DMS 273 treated with DMSO at 0.1 percent for 48 hours (cell line): ENCODE measurements at regions not wholly inside any gene's neighbourhood (a gene's known extent, or its start where the extent isn't known, plus 50 kb on each side); places are given as distances from the start of the nearest gene placed in this dataset.
"Not testable (repeated sequence)": the region's sequence is repeated elsewhere in the genome, so short reads cannot be mapped to it uniquely, and the experiment has no call there.

Experiments
- DNase-seq: peaks from one replicate; lab custom pipeline; 2025; lab: John Stamatoyannopoulos, UW

DNA sequence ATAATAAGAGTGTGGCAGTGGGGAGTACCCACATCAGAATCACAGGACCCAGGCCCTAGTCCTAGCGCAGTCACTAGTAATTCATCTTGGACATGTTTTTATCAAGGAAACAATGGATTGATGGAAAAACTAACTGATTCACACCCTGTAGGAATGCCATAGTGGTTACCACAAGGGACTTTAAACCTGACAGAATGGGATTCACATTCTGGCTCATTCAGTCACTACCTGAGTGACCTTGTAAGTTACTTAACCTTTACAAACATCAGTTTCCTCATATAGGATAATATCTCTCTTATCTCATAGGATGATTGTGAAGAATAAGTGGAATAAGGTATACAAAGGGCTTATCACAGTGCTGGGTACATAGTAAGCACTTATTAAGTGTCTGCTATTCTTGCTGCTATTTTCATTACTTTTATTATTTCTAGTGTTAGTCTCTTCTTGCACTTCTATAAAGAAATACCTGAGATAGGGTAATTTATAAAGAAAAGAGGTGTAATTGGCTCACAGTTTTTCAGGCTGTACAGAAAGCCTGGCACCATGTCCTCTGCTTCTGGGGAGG is 247.5 kb upstream of the KLF3 start:
- no peak for DNase-seq

DNA sequence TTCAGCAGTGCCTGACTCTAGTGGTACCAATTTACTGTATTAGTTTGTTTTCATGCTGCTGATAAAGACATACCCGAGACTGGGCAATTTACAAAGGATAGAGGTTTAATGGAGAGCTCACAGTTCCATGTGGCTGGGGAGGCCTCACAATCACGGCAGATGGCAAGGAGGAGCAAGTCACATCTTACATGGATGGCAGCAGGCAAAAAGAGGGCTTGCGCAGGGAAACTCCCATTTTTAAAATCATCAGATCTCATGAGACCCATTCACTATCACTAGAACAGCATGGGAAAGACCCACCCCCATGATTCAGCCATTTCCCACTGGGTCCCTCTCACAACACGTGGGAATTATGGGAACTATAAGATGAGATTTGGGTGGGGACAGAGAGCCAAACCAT is 243.7 kb upstream of the KLF3 start:
- DNase-seq: not testable (repeated sequence)

DNA sequence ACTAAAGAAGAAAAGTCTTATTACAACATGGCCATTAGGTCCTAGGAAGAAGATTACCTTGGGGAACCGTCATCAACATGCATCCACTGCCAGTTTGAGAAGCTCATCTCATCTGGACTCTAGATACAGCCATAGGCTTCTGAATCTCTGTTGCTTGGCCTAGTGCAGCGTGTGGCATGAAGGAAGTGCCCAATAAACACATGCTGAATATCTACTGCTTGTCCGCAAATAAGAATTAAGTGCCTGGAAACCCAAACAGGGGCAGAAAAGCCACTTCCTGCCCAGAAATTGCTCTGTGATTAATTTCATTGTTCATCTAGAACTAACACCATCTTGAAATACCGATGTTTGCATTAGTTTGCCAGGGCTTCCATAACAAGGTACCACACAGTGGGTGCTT is 241.1 kb upstream of the KLF3 start:
- DNase-seq: no peak

DNA sequence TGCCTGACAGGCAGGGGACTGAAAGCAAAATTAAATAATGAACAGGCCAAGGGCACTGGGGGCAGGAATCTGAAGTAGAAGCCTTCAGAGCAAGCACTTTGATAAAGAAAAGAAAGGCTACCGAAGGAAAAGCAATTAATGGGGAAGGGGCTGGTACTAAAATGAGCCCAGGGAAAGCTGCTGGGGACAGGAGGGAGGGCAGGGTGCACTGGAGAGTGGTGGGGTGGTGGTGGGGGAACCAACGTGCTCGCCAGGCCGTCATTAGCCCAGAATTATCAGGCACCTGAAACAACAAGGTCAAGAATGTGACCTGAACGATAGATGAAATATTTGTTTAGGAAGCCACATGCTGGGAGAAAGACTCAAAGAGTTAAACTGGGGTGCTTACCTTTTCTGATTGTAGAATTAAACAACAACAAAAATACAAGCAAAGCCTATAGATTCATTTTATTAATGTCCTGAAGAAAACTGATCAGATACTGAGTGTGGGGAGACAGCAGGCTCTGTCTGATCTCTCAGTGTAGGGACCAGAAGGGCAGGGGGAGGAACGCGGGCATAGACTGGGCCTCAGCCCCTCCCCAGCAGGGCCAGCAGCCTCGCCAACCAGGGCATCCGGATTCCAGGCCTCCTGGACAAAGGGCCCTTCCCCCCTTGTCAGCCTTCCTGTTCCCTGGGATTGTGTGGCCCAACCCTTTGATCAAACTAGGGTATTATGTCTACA is 239.7 kb upstream of the KLF3 start:
- no peak for DNase-seq

DNA sequence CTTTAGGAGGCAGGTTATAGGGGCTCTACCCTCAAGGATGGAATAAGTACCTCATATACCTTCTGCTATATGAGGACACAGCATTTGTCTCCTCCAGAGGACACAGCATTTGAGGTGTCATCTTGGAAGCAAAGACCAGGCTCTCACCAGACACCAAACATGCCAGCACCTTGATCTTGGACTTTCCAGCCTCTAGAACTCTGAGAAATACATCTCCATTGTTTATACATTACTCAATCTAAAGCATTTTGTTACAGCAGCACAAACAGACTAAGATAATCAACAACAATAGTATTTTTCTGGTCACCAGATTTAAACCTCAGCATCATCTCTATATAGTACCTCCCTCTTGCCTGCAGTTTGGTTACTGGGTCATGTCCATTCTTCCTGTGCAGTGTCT is 237.5 kb upstream of the KLF3 start:
- no peak for DNase-seq

DNA sequence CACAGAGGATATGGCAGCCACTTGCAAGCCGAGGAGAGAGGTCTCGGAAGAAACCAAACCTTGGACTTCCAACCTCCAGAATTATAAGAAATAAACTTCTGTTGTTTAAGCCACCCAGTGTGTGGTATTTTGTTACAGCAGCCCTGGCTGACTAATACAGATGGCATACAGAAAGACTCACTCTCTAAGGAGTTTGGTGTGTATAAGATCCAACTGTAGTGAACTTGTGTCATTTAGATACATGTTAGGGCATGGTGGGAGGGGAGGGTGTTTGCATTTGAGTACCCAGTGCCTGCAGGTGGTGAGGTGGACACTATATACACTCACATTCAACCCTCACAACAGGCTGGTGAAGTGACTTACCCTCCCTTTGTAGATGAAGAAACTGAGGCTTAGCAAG is 233.2 kb upstream of the KLF3 start:
- no peak for DNase-seq

DNA sequence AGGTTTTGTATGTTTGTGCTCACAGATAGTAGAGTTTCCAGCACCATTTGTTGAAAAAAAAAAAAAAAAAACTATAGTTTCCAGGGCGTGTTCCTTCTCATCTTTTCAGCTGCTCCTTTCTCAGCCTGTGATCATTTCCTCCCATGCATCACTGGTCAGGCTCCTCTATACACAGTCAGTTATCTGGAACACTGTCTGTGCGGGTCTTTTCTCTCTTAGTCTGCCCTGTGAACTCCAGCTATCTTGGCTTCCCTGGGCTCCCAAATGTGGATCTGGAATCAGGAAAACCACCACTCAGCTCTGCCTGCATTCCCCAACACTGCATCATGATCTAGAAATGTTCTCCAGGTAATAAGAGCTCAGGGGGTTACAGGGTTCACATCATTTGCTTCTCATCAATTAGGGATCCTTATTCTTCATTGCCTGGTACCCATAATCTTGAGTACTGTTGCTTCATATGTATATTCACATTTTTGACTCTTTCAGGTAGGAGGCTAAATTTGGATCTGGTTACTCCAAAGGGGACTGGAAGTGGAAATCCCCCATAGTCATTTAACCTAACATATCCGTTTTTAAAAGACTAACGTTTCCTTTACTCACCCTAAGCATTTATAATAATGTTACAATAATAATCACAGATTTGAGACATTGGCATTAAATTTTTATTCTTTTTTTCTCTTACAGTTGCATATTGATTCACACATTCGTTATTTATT is 221.8 kb upstream of the KLF3 start:
- no peak for DNase-seq

DNA sequence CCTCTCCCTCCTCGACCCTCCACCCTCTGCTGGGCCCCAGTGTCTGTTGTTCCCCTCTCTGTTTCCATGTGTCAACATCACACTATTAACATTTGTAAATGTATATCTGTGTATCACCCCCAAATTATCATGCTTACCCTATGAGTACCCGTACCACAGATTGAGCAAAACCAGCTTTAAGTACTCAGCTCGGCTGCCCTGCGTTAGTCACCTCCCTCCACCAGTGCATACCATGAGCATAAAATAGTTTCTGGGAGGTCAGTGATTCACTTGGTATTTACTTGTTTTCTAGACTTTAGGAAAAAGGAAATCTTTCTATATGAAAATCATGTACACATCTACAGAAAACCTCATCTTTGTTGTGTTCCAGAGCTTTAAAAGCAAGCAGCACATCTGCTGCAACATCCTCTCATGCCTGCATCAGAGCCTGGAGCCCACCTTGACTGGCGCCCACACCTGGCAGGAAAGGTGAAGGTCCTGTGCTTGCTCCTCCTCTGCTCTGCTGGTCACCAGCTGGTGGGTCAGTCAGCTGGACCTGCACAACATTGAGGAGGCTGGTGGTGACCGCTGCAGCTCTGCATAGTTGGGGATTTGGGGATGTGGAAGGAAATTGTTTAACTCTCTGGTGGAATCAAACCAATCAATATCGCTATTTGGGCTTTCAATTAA is 214.4 kb upstream of the KLF3 start:
- DNase-seq: no peak

DNA sequence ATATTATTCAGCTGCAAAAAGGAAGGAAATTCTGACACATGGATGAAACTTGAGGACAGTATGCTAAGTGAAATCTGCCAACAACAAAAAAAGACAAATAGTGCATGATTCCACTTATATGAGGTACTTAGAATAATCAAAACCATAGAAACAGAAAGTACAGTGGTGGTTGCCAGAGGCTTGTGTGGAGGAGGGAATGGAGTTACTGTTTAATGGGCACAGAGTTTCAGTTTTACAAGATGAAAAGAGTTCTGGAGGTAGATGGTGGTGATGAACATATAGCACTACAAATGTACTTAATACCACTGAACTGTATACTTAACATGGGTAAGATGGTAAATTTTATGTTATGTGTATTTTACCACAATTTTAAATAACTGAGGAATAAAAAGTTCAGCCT is 212.0 kb upstream of the KLF3 start:
- no peak for DNase-seq

DNA sequence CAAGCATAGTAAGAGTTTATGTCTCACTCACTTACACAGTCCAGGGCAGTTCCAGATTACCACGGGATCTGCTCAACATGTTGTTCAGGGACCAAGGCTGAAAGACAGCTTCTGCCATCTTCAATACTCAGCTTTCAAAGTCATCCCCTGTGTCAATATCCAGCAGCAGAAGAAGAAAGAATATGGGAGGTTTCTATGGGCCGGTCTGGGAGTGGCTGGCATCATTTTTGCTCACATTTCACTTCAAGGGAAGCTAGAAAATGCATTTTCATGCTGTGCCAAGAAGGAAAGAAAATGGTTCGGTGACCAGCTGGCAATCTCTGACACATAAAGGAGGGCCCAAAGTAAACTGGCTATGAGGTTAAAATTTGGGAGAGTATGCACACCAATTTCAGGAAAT is 211.5 kb upstream of the KLF3 start:
- DNase-seq: no peak

DNA sequence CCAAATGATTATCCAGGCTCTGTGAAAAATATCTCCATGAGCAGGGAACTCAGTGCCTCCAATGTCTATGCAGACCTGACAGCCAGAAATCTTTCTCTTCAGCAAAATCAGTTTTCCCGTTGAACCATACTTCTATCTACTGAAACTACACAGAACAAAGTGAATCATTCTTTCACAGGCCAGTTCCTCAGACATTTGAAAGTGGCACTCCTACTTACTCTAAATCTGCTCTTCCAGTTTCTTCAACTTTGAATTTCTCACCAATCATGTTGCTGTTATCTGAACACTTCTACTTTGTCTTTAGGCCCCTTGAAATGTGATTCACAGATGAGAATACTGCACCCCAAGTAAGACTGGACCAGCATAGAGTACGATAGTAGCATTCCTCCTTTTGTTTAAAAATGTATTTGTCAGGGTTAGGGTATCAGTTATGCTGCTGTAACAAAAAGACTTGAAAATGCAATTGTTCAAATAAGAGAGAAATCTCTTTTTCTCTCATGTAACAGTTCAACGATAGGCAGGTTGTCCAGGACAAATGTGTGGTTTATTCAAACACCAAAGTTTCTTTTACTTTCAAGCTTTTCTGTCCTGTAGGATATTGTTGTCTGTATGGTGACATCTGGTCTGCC is 210.6 kb upstream of the KLF3 start:
- DNase-seq: no peak

DNA sequence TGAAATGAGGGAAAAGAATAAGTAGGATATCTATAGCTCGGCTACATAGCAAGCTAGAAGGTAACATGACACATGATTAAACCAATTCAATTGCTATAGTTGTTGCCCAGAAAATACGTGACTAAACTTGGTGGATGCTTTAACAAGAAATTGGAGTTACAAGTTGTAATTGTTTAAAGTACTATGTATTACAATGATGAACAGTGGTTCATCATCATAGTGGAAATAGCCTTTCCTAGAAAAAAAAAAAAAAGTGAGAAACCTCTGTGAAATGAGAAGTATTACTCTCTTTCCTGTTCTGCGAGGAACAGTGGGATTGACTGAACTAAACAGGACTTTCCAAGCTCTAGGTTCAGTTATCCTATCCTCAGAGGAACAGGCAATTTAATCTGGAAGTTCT is 209.7 kb upstream of the KLF3 start:
- no peak for DNase-seq

DNA sequence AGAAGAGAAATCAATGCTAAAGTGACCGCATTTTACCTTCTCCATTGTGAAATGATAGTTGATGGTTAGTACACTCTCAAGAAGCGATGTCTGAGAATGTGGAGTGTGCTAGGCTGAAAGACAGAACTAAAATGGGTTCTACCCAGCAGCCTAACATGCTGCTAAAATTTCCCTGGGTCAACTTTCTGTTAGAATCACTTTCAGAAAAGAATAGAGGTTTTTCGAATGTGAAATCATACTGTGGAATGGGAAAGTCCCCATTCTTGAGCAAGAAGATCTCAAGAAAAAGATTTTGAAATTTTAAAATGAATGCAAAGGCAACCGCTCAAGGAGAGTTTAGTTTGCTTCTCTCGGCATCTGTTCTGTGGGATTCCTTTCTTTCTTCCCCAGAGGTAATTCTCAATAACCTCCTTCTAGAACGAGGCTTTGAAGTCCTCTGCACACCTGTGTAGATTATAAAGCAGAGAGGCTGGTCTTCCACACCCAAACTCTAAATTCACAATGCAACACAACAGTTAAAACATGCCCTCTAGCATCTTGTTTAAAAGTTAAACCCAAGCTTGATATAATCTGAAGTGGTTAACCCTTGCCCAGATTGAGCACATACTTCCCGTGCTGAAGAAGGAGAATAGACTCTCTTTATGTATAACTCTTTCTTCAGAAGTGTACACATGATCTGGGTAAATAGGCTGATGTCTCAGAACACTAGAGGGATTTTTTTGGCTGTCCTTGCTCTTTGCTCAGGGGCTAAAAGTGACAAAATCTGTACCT is 208.7 kb upstream of the KLF3 start:
- no peak for DNase-seq

DNA sequence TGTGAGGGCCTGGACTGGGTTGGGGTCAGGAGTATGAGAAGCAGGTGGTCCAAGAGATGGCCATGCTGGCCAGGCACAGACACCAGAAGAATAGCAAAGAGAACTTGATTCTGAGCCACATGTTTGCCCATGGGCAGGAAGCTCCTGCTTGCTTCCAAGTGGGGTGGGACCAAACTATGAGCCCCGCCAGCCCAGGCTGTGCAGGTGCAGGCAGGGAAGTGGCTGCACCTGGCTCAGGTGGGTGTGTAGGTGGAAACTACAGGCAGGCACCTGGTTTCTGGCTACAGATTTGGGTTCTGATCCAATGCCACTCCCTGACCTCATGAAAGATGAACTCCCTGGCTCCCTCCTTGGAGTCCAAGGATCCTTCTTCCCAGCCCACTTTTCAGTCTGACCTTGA is 207.9 kb upstream of the KLF3 start:
- DNase-seq: no peak

DNA sequence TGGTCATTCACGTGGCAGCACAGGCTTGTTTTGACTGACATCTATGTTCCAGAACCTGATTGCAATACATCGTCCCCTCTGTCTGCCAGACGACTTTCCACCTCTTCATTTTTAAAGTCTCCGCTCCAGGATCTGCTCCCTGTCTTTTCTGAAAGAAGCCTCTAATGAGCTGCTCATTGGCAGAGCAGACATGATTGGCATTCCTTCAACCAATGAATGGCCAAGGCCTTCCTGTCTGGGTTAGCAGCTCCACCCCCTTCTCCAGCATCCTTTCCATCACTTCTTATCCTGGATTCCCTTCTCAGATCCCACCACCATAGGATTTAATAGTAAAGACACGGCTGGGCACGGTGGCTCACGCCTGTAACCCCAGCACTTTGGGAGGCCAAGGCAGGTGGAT is 202.7 kb upstream of the KLF3 start:
- no peak for DNase-seq

DNA sequence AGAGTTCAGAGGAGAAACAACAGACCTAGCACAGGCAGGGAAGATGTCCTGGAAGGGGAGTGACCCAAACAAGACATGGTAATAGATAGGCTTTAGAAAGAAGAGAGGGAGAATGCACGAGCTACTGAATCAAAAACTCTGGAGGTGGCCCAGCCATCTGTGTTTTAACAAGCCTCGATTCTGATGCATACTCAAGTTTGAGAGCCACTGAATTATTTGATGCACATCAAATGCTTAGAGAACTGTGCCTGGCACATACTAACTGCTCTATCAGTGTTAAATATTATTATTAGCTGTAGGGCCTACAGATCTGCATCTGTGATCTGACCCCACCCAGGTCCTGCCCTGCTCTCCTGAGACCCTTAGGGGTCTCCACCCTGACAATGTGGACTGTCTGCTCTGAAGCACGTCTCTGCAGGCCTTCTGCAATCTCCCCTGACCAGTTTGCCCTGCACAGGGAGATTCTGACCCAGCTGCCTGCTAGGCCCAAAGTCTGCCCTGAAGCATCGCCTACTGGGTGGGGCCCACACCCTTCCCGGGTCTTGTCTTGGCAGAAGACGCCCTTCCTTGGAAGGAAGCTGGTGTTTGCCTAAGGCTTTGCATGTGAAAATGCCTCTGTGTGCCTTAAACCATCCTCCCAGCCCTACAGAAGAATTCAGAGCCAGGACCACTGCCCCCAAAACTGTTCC is 201.5 kb upstream of the KLF3 start:
- no peak for DNase-seq

DNA sequence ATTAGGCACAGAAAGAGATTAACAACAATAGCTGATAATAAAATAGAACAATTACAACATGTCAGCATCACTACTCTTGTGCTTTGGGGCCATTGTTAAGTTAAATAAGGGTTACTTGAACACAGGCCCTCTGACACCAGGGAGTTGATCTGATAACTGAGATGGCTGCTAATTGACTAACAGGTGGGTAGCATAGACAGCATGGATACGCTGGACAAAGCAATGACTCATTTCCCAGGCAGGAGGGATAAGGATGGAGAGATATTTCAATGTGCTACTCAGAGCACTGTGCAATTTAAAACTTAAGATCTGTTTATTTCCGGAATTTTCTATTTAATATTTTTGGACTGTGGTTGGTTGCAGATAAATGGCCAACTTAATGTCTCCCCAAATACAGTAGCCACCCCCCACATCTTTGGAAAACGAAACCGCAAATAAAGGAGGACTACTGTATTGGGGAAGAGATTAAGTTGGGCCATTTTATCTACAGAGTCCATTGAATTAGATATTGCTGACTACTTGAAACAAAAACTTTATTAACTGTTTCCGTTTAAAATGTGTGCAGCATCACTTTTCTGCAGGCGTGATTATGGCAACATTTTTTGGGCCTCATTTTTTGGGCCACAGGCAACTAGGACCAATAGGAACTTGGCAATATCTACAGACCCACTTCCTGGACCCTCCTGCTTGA is 200.6 kb upstream of the KLF3 start:
- no peak for DNase-seq

DNA sequence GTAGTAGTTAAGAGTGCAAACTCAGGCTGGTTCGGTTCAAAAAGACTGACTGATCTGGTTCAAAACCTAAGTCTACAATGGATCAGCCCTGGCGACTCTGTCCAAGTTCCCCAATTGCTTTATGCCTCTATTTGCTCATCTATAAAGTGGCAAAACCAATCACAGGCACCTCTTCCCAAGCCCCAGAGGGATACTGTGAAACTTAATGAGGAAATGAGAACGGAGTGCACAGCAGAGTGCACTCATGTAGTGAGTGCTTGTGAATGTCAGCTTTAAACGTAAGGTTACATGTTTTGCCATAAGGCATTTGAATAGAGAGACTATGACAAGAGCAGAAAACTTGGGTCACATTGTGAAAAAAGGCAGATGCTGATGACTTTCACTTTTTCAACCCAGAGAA is 199.7 kb upstream of the KLF3 start:
- DNase-seq: no peak

DNA sequence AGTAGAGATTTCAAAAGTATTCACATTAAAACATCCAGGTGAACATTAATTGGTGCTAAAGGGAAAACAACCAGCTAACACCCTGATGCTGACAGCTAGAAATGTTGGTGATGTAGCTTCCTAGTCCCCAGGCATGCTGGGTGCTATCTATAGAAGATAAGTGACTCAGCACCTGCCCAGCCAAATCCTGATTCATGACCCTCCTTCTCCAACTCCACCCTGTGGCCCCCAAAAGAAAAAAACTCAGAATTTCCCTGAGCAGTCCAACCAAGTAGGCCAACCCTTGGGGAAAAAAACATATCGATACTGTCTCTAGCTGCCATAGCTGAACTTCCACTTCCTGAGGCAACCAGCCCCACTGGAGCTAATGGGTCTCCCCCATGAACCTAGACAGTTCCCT is 197.6 kb upstream of the KLF3 start:
- no peak for DNase-seq

DNA sequence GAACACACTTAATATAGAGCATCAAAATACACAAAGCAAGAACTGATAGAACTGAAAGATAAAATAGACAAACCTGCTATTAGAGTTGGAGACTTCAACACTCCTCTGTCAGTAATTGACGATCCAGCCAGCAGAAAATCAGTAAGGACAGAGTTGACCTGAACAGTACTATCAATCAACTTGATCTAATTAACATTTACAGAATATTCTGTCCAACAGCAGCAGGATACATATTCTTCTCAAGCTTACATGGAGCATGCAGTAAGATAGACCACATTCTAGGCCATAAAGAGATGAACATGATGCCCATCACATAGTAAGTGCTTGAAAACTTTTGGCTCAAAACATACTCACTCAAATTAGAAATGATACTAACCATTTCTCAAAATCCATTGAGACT is 196.7 kb upstream of the KLF3 start:
- DNase-seq: no peak
